ENCODE measurements at regions not wholly inside any gene's neighbourhood (a gene's known extent, or its start where the extent isn't known, plus 50 kb on each side); places are given as distances from the start of the nearest gene placed in this dataset.

GRCh38 chr2:65595630-65596029 lies 163.2 kb upstream of the SPRED2 start:
- Histone ChIP-seq H3K4me1 (ENCODE audit: control insufficient read depth, insufficient read depth, low read length) (no peaks in the 10 kb centered on the region), H3K4me3 (ENCODE audit: insufficient read depth, low read depth, low read length) (no peak overlapping the region), H3K9me3 (ENCODE audit: control insufficient read depth, low read length) (no peaks in the 10 kb centered on the region), H3K27ac (ENCODE audit: insufficient read depth, low read depth, low read length, poor library complexity, severe bottlenecking) (no peak overlapping the region), H3K36me3 (ENCODE audit: control insufficient read depth, insufficient read depth, low read length) (no peaks in the 10 kb centered on the region), H3K27me3 (ENCODE audit: control insufficient read depth, insufficient read depth, low read length, poor library complexity, severe bottlenecking) (no peaks in the 10 kb centered on the region)

DNA sequence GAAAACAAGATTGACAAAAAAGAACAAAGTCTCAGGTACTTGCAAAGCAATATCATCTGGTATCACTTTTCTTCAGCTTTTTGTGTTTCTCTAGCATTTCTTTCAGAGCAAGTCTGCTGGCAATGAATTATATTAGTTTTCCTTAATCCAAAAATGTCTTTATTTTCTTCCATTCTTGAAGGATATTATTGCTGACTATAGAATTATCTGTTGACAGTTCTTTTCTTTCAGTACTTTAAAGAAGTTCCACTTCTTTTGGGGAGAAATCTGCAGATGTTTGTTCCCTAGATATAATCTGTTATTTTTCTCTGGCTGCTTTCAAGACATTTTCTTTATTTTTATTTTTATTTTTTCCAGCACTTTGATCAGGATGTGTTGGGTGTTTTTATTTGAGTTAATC lies 161.8 kb upstream of the SPRED2 start:
- Histone ChIP-seq H3K9me3 (ENCODE audit: control insufficient read depth, low read length) (no peaks in the 10 kb centered on the region), H3K4me1 (ENCODE audit: control insufficient read depth, insufficient read depth, low read length) (no peaks in the 10 kb centered on the region), H3K27ac (ENCODE audit: insufficient read depth, low read depth, low read length, poor library complexity, severe bottlenecking) (no peak overlapping the region), H3K36me3 (ENCODE audit: control insufficient read depth, insufficient read depth, low read length) (no peaks in the 10 kb centered on the region), H3K27me3 (ENCODE audit: control insufficient read depth, insufficient read depth, low read length, poor library complexity, severe bottlenecking) (no peaks in the 10 kb centered on the region), H3K4me3 (ENCODE audit: insufficient read depth, low read depth, low read length) (no peak overlapping the region)

- WGBS, 2 experiments: 94 to 98% methylated on average over 2 of the region's 2 CpGs
- no peaks in the 10 kb centered on the region for H3K36me3 ChIP-seq (ENCODE audit: control insufficient read depth, insufficient read depth, low read length)
- no peak overlapping the region for H3K27ac ChIP-seq (ENCODE audit: insufficient read depth, low read depth, low read length, poor library complexity, severe bottlenecking)
- no peak overlapping the region for H3K4me3 ChIP-seq (ENCODE audit: insufficient read depth, low read depth, low read length)
- H3K9me3 ChIP-seq (ENCODE audit: control insufficient read depth, low read length): no peaks in the 10 kb centered on the region
- no peaks in the 10 kb centered on the region for H3K4me1 ChIP-seq (ENCODE audit: control insufficient read depth, insufficient read depth, low read length)
- no peaks in the 10 kb centered on the region for H3K27me3 ChIP-seq (ENCODE audit: control insufficient read depth, insufficient read depth, low read length, poor library complexity, severe bottlenecking)
Observed at GRCh38 chr2:65589667-65590066, 157.3 kb upstream of the SPRED2 start.

- 90 to 93% methylated on average over 4 of the region's 4 CpGs for WGBS, 2 experiments
- no peak overlapping the region for H3K27ac ChIP-seq (ENCODE audit: insufficient read depth, low read depth, low read length, poor library complexity, severe bottlenecking)
- no peak overlapping the region for H3K4me3 ChIP-seq (ENCODE audit: insufficient read depth, low read depth, low read length)
Observed at GRCh38 chr2:65587779-65588178, 155.4 kb upstream of the SPRED2 start.

GRCh38 chr2:65586516-65586915 lies 154.1 kb upstream of the SPRED2 start:
- Histone ChIP-seq H3K36me3 (ENCODE audit: control insufficient read depth, insufficient read depth, low read length) (no peaks in the 10 kb centered on the region), H3K27ac (ENCODE audit: insufficient read depth, low read depth, low read length, poor library complexity, severe bottlenecking) (no peak overlapping the region), H3K27me3 (ENCODE audit: control insufficient read depth, insufficient read depth, low read length, poor library complexity, severe bottlenecking) (no peaks in the 10 kb centered on the region), H3K4me1 (ENCODE audit: control insufficient read depth, insufficient read depth, low read length) (no peaks in the 10 kb centered on the region), H3K4me3 (ENCODE audit: insufficient read depth, low read depth, low read length) (no peak overlapping the region), H3K9me3 (ENCODE audit: control insufficient read depth, low read length) (no peaks in the 10 kb centered on the region)
- WGBS, 2 experiments: 92 to 95% methylated on average over 4 of the region's 4 CpGs

More at GRCh38 chr2:65587779-65588178, 155.4 kb upstream of the SPRED2 start:
- Histone ChIP-seq H3K4me1 (ENCODE audit: control insufficient read depth, insufficient read depth, low read length) (no peaks in the 10 kb centered on the region), H3K36me3 (ENCODE audit: control insufficient read depth, insufficient read depth, low read length) (no peaks in the 10 kb centered on the region), H3K27me3 (ENCODE audit: control insufficient read depth, insufficient read depth, low read length, poor library complexity, severe bottlenecking) (no peaks in the 10 kb centered on the region), H3K9me3 (ENCODE audit: control insufficient read depth, low read length) (no peaks in the 10 kb centered on the region)

DNA sequence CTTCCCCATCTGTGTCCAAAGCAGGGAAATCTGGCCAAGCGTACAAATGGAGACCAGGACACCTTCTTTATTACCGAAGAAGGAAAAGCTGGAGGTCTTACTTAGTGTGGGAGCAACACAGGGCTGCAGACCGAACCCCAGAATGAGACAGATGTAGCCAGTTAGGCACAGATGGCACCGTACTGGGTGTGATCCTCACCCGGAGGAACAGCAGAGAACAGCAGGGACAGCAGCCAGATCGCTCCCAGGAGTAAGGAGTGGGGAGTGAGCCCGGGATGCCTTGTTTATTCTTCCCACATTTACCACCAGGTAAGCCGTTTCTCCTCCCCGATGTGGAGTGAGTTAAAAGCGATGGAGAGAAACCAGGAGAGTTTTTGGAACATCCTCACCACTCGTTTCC lies 150.7 kb upstream of the SPRED2 start:
- no peaks in the 10 kb centered on the region for H3K36me3 ChIP-seq (ENCODE audit: control insufficient read depth, insufficient read depth, low read length)
- peaks cover 5% of the 10 kb centered on the region for H3K4me1 ChIP-seq (ENCODE audit: control insufficient read depth, insufficient read depth, low read length)
- no peaks in the 10 kb centered on the region for H3K9me3 ChIP-seq (ENCODE audit: control insufficient read depth, low read length)
- 86 to 88% methylated on average over 10 to 11 of the region's 11 CpGs for WGBS, 2 experiments
- no peaks in the 10 kb centered on the region for H3K27me3 ChIP-seq (ENCODE audit: control insufficient read depth, insufficient read depth, low read length, poor library complexity, severe bottlenecking)
- H3K4me3 ChIP-seq (ENCODE audit: insufficient read depth, low read depth, low read length): no peak overlapping the region
- H3K27ac ChIP-seq (ENCODE audit: insufficient read depth, low read depth, low read length, poor library complexity, severe bottlenecking): no peak overlapping the region

DNA sequence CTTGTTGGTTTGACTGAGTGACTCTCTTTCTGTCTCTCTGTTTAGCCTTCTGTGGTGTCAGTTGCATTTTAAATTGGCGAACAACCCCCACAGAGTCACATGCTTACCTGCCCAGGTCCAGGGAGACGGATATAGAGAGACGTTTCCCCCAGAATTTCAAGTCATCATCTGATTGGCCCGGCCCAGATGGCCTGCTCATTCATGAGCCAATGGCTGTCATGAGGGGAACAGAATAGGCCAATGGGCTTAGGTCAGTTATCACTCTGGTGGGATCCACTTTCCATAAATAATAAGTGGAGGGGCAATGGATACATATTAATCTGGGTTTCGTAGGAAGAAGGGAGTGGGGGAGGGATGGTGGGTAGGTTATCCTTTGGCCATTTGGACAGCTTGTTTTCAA lies 150.0 kb upstream of the SPRED2 start:
- Histone ChIP-seq H3K4me3 (ENCODE audit: insufficient read depth, low read depth, low read length) (no peak overlapping the region), H3K9me3 (ENCODE audit: control insufficient read depth, low read length) (no peaks in the 10 kb centered on the region), H3K4me1 (ENCODE audit: control insufficient read depth, insufficient read depth, low read length) (peaks cover 5% of the 10 kb centered on the region), H3K27me3 (ENCODE audit: control insufficient read depth, insufficient read depth, low read length, poor library complexity, severe bottlenecking) (no peaks in the 10 kb centered on the region), H3K27ac (ENCODE audit: insufficient read depth, low read depth, low read length, poor library complexity, severe bottlenecking) (no peak overlapping the region), H3K36me3 (ENCODE audit: control insufficient read depth, insufficient read depth, low read length) (no peaks in the 10 kb centered on the region)
- WGBS, 2 experiments: 95 to 98% methylated on average over 5 of the region's 5 CpGs

DNA sequence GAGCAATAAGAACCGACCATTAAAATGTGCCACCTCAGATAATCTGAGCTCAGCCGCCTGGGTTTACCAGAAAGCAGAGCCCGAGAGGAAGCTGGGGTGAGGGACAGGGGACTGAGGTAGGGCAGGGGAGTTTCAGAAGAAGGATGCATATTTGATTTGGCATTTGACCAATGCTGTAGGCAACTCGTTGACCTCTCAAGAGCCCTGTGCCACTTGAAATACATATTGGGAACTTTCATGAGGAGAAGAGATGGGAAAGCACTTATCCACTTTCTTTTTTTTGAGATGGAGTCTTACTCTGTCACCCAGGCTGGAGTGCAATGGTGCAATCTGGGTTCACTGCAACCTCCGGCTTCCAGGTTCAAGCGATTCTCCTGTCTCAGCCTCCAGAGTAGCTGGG lies 148.4 kb upstream of the SPRED2 start:
- Histone ChIP-seq H3K9me3 (ENCODE audit: control insufficient read depth, low read length) (no peaks in the 10 kb centered on the region), H3K27me3 (ENCODE audit: control insufficient read depth, insufficient read depth, low read length, poor library complexity, severe bottlenecking) (no peaks in the 10 kb centered on the region), H3K4me1 (ENCODE audit: control insufficient read depth, insufficient read depth, low read length) (peaks cover 5% of the 10 kb centered on the region), H3K36me3 (ENCODE audit: control insufficient read depth, insufficient read depth, low read length) (no peaks in the 10 kb centered on the region), H3K4me3 (ENCODE audit: insufficient read depth, low read depth, low read length) (no peak overlapping the region), H3K27ac (ENCODE audit: insufficient read depth, low read depth, low read length, poor library complexity, severe bottlenecking) (no peak overlapping the region)
- 86 to 88% methylated on average over 6 of the region's 6 CpGs for WGBS, 2 experiments

DNA sequence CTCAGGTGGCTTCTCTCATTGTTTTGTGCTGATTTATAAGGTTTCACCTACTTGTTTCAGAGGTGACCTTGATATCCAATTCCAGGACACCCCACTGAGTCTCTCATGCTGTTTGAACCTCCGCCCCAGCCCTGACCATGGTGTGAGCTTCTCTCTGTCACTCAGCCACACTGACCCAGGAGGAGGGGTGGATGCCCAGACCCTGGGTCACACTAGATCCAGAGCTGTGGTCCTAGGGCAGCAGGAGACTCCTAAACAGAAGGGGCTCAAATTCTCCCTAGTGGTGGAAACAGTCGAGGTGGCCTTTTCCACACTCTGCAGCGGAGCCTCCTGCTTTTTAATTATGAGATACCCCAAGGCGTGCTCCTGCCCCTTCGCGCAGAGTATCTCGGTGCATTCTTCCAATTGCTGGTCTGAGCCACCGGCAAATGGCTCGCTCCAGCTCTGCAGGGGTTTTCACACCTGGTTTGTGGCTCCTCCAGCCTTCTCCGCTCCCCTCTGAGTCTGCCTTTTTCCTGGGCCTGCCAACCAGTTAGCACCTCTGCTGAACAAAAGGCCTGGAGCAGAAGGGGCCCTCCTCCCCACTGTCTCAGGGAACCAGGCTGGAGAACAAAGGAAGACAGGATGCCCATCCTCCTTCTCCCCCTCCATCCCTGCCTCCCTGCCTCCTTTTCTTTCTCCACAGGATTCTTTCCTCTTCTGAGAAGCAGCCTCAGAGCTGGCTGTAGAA lies 147.3 kb upstream of the SPRED2 start:
- WGBS, 2 experiments: 18 to 21% methylated on average over 10 of the region's 10 CpGs
- no peak overlapping the region for H3K4me3 ChIP-seq (ENCODE audit: insufficient read depth, low read depth, low read length)
- peaks cover 5% of the 10 kb centered on the region for H3K4me1 ChIP-seq (ENCODE audit: control insufficient read depth, insufficient read depth, low read length)
- no peak overlapping the region for H3K27ac ChIP-seq (ENCODE audit: insufficient read depth, low read depth, low read length, poor library complexity, severe bottlenecking)
- no peaks in the 10 kb centered on the region for H3K9me3 ChIP-seq (ENCODE audit: control insufficient read depth, low read length)
- H3K27me3 ChIP-seq (ENCODE audit: control insufficient read depth, insufficient read depth, low read length, poor library complexity, severe bottlenecking): peaks cover 4% of the 10 kb centered on the region
- H3K36me3 ChIP-seq (ENCODE audit: control insufficient read depth, insufficient read depth, low read length): no peaks in the 10 kb centered on the region

GRCh38 chr2:65577654-65578053 lies 145.3 kb upstream of the SPRED2 start:
- H3K27me3 ChIP-seq (ENCODE audit: control insufficient read depth, insufficient read depth, low read length, poor library complexity, severe bottlenecking): peaks cover 4% of the 10 kb centered on the region
- H3K9me3 ChIP-seq (ENCODE audit: control insufficient read depth, low read length): no peaks in the 10 kb centered on the region
- no peak overlapping the region for H3K27ac ChIP-seq (ENCODE audit: insufficient read depth, low read depth, low read length, poor library complexity, severe bottlenecking)
- no peaks in the 10 kb centered on the region for H3K36me3 ChIP-seq (ENCODE audit: control insufficient read depth, insufficient read depth, low read length)
- H3K4me3 ChIP-seq (ENCODE audit: insufficient read depth, low read depth, low read length): no peak overlapping the region
- peaks cover 5% of the 10 kb centered on the region for H3K4me1 ChIP-seq (ENCODE audit: control insufficient read depth, insufficient read depth, low read length)
- WGBS, 2 experiments: 93 to 99% methylated on average over 5 of the region's 5 CpGs
